GM12891 (cell line): ENCODE measurements at regions not wholly inside any gene's neighbourhood (a gene's known extent, or its start where the extent isn't known, plus 50 kb on each side); places are given as distances from the start of the nearest gene placed in this dataset.
"Not testable (repeated sequence)": the region's sequence is repeated elsewhere in the genome, so short reads cannot be mapped to it uniquely, and the experiment has no call there.

Source experiments
- PAX5 ChIP-seq: IDR thresholded peaks from 2 replicates; pipeline ENCODE4 v1.6.1; 2011; ENCODE audit warnings: low read length, moderate library complexity, mild to moderate bottlenecking; ENCODE audit not compliant: insufficient read depth, severe bottlenecking
- POLR2A ChIP-seq: IDR thresholded peaks from 2 replicates; pipeline ENCODE4 v1.6.1; 2011; ENCODE audit warnings: low read depth, low read length, control low read depth
- POLR2AphosphoS5 ChIP-seq: IDR thresholded peaks from 2 replicates; pipeline ENCODE4 v1.6.1; 2011; ENCODE audit warnings: low read depth, low read length, control low read depth
- POU2F2 ChIP-seq: IDR thresholded peaks from 2 replicates; pipeline ENCODE4 v1.6.1; 2011; ENCODE audit warnings: low read depth, mild to moderate bottlenecking, control low read depth, low read length, moderate library complexity
- SPI1 ChIP-seq: IDR thresholded peaks from 2 replicates; pipeline ENCODE4 v1.6.1; 2011; ENCODE audit warnings: low read depth, low read length, control low read depth
- TAF1 ChIP-seq: IDR thresholded peaks from 2 replicates; pipeline ENCODE4 v1.6.1; 2011; ENCODE audit warnings: low read depth, low read length, control low read depth

DNA sequence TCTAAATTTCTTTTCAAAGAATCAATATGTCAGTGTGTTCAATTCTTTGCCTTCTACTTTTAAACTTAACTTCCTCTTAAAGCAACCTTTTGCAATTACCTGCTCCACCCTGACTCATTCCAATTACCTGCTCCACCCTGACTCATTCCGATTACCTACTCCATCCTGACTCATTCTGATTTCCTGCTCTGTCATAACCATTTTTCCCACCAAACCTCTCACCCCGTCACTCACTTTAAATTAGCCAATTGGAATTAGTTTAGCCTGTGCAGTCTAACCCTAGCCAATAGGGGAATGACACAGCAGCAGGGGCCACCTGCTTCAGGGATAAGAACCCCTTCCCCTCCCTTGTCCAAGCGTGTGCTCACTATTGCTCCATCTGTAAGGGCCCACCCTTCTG is 157.1 kb upstream of the POU1F1 start:
- TF ChIP-seq POLR2A, POLR2AphosphoS5, TAF1, SPI1, PAX5, POU2F2: not testable (repeated sequence)
